Astrocyte of the cerebellum (primary cell): ENCODE measurements at regions not wholly inside any gene's neighbourhood (a gene's known extent, or its start where the extent isn't known, plus 50 kb on each side); places are given as distances from the start of the nearest gene placed in this dataset.

ENCODE experiments used
- DNase-seq: peaks from one replicate; pipeline ENCODE4 v3.0.0-alpha.2; 2011; ENCODE audit warnings: low read depth
- H3K4me3 ChIP-seq: 2 replicates; pipeline ENCODE4 v1.5.1; 2011; ENCODE audit warnings: mild to moderate bottlenecking, low read depth, low read length, moderate library complexity
- in situ Hi-C: cut with HindIII; loops from 2 replicates; pipeline ENCODE4 v1.10.0; 2017; ENCODE audit warnings: low sequenced_read_pairs
- TF ChIP-seq, protein P1 (sequence below): IDR thresholded peaks from 2 replicates; pipeline ENCODE4 v1.5.1; 2012; ENCODE audit warnings: low read length, low read depth, moderate library complexity, mild to moderate bottlenecking; ENCODE audit errors: missing control alignments

DNA sequence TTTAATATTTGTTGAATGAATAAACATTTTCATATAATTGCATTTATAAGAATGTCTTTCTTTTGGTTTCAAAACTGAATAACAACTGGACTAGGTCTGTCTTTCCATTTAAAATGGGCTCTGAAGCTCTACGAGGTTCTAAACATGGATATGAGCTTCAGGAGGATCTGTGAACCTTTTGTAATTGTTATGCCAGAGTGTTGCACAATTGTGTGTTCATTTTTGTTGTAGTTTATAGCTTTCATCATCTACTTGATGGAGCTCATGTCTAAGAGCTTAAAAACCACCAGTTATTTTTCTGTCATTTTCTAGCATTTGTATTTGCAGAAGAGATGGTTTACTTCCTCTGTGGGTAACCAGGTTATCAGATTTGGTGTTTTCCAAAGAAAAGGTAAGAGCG lies 265.7 kb upstream of the NPY start:
- H3K4me3 ChIP-seq: no peak overlapping the region
- TF ChIP-seq, protein P1, sequence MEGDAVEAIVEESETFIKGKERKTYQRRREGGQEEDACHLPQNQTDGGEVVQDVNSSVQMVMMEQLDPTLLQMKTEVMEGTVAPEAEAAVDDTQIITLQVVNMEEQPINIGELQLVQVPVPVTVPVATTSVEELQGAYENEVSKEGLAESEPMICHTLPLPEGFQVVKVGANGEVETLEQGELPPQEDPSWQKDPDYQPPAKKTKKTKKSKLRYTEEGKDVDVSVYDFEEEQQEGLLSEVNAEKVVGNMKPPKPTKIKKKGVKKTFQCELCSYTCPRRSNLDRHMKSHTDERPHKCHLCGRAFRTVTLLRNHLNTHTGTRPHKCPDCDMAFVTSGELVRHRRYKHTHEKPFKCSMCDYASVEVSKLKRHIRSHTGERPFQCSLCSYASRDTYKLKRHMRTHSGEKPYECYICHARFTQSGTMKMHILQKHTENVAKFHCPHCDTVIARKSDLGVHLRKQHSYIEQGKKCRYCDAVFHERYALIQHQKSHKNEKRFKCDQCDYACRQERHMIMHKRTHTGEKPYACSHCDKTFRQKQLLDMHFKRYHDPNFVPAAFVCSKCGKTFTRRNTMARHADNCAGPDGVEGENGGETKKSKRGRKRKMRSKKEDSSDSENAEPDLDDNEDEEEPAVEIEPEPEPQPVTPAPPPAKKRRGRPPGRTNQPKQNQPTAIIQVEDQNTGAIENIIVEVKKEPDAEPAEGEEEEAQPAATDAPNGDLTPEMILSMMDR: no peak
- no peak for DNase-seq
- in situ Hi-C loops: loop anchor here (5.0 kb wide), 1 partner anchor 34 kb away; no protein-coding TSS in a partner anchor

DNA sequence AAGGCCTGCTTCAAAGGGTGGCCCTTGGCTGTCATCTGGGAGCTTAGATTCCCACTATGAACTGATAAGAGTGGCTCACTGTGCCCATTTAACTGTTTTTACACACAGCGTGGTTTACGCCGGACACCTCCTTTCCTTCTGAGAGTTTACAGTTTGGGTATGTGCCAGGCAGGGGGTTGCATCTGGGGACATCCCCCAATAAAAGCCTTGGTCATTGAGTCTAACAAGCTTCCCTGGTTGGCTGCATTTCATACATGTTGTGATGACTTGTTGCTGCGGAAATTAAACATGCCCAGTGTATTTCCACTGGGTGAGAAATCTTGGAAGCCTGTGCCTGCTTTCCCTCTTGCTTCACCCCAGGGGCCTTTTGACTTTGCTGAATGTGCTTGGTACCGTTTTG lies 264.1 kb upstream of the NPY start:
- in situ Hi-C loops: loop anchor here (5.0 kb wide), 1 partner anchor 32 kb away; no protein-coding TSS in a partner anchor
- DNase-seq: no peak
- TF ChIP-seq, protein P1: no peak
- H3K4me3 ChIP-seq: no peak overlapping the region

- in situ Hi-C loops: no loop called here
- TF ChIP-seq, protein P1: no peak
- no peak overlapping the region for H3K4me3 ChIP-seq
- no peak for DNase-seq
These were observed 259.5 kb upstream of the NPY start for GRCh38 chr7:24024276-24025068.

GRCh38 chr7:24025094-24025493 lies 258.9 kb upstream of the NPY start:
- no peak overlapping the region for H3K4me3 ChIP-seq
- peak; percentile 36 for DNase-seq
- in situ Hi-C loops: no loop called here
- TF ChIP-seq, protein P1: no peak

GRCh38 chr7:24025765-24026164 lies 258.2 kb upstream of the NPY start:
- no peak overlapping the region for H3K4me3 ChIP-seq
- in situ Hi-C loops: no loop called here
- DNase-seq: no peak
- TF ChIP-seq, protein P1: no peak

DNA sequence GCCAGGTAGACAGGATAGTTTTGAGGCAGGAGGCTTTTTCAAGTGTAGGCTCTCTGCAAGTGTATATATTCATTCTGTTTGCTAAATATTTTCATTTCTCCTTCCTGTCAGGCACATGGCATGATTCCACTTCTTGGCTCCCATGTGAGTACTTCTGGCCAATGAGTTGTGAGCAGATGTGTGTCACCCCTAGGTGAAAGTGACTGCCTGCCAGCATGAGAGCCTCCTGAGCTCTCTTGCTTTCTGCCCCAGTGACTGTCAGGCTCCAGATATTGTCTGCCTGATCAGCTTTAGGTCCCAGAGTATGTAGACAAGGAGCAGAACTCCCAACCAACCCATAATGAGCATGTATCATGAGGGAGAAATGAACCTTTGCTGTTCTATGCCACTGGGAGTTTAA lies 257.6 kb upstream of the NPY start:
- in situ Hi-C loops: no loop called here
- TF ChIP-seq, protein P1: no peak
- no peak for DNase-seq
- H3K4me3 ChIP-seq: no peak overlapping the region
